OCI-LY3 (cell line): ENCODE measurements at regions not wholly inside any gene's neighbourhood (a gene's known extent, or its start where the extent isn't known, plus 50 kb on each side); places are given as distances from the start of the nearest gene placed in this dataset.
A peak's percentile ranks its signal among the peaks of the same experiment; 100 is the strongest.

Source experiments
- H2AFZ ChIP-seq: fragments of 200-600, 300-600 bp; shearing (Covaris generic); 2 replicates; pipeline ENCODE4 v1.6.0; 2014; ENCODE audit warnings: antibody characterized with exemption, low read depth, low read length
- H3K27ac ChIP-seq: fragments of 200-600, 300-600 bp; sonication (generic); 2 replicates; pipeline ENCODE4 v1.5.1; 2014; ENCODE audit warnings: mild to moderate bottlenecking, low read length, moderate library complexity, mixed read lengths
- H3K27me3 ChIP-seq: fragments of 200-600, 300-600 bp; sonication (generic); 2 replicates; pipeline ENCODE4 v1.6.1; 2014; ENCODE audit warnings: low read depth, low read length, mixed read lengths
- H3K36me3 ChIP-seq: fragments of 200-600, 300-600 bp; sonication (generic); replicated peaks from 2 replicates; pipeline ENCODE3; 2014; ENCODE audit warnings: low read depth, low read length, mixed read lengths
- H3K4me1 ChIP-seq: fragments of 300-600, 200-600 bp; sonication (generic); 2 replicates; pipeline ENCODE4 v1.6.1; 2014; ENCODE audit warnings: low read length, mixed read lengths
- H3K4me2 ChIP-seq: fragments of 200-600, 300-600 bp; sonication (generic); 2 replicates; pipeline ENCODE4 v1.6.1; 2014; ENCODE audit warnings: low read length, mixed read lengths
- H3K4me3 ChIP-seq: fragments of 300-600, 200-600 bp; sonication (generic); 2 replicates; pipeline ENCODE4 v1.5.1; 2014; ENCODE audit warnings: antibody characterized with exemption, mild to moderate bottlenecking, low read length, moderate library complexity
- H3K79me2 ChIP-seq: fragments of 300-600, 200-600 bp; shearing (Covaris generic); 2 replicates; pipeline ENCODE4 v1.6.1; 2014; ENCODE audit warnings: mild to moderate bottlenecking, low read length, mixed read lengths
- H3K9ac ChIP-seq: fragments of 300-600, 200-600 bp; shearing (Covaris generic); 2 replicates; pipeline ENCODE4 v1.6.0; 2014; ENCODE audit warnings: mild to moderate bottlenecking, low read length, moderate library complexity
- H3K9me3 ChIP-seq: fragments of 200-600, 300-600 bp; shearing (Covaris generic); 2 replicates; pipeline ENCODE4 v1.6.1; 2014; ENCODE audit warnings: low read length, mixed read lengths; ENCODE audit not compliant: insufficient read depth
- H4K20me1 ChIP-seq: fragments of 200-600, 300-600 bp; sonication (generic); 2 replicates; pipeline ENCODE4 v1.6.1; 2016; ENCODE audit warnings: low read length, mixed read lengths; ENCODE audit not compliant: insufficient read depth
- CTCF ChIP-seq: fragments of 200-600, 300-600 bp; sonication (generic); IDR thresholded peaks from 2 replicates; pipeline ENCODE4 v1.5.1; 2014; ENCODE audit warnings: antibody characterized with exemption, low read length, low read depth
- EZH2phosphoT487 ChIP-seq: fragments of 200-600 bp; shearing (Covaris generic); IDR thresholded peaks from 2 replicates; pipeline ENCODE4 v1.6.1; 2018; ENCODE audit warnings: antibody characterized with exemption, mixed run types, low read depth

- no peak overlapping the region for H3K27ac ChIP-seq
- H4K20me1 ChIP-seq, result no peaks in the 10 kb centered on the region
- no peak overlapping the region for H3K4me3 ChIP-seq
- H3K4me1 ChIP-seq, result peaks cover 13% of the 10 kb centered on the region
- no peaks in the 10 kb centered on the region for H3K9me3 ChIP-seq
- no peak overlapping the region for H3K9ac ChIP-seq
- H2AFZ ChIP-seq, result no peak overlapping the region
- no peaks in the 10 kb centered on the region for H3K36me3 ChIP-seq
- H3K4me2 ChIP-seq, result no peak overlapping the region
- no peaks in the 10 kb centered on the region for H3K79me2 ChIP-seq
- TF ChIP-seq EZH2phosphoT487 (no peak), CTCF (no peak)
- H3K27me3 ChIP-seq, result no peaks in the 10 kb centered on the region
These were observed 182.2 kb upstream of the RREB1 start for GRCh38 chr6:6925391-6926164.

DNA sequence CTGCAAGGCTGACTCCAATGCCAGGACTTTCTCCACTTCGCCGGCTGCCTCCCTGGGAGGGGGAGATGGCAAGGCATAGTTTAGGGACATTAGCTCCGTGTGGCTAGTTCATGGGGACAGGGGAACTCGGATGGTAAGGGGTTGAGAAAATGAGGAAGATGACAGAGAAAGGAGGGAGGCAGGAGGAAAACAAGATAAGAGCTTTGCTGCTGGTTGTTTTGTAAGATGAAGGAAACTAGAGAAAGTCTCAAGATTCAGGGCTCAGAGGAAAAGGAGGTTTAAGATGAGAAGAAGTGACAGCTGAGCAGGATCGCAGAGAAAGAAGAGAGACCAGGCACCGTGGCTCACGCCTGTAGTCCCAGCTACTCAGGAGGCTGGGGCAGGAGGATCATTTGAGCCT lies 180.9 kb upstream of the RREB1 start:
- TF ChIP-seq CTCF (no peak), EZH2phosphoT487 (no peak)

DNA sequence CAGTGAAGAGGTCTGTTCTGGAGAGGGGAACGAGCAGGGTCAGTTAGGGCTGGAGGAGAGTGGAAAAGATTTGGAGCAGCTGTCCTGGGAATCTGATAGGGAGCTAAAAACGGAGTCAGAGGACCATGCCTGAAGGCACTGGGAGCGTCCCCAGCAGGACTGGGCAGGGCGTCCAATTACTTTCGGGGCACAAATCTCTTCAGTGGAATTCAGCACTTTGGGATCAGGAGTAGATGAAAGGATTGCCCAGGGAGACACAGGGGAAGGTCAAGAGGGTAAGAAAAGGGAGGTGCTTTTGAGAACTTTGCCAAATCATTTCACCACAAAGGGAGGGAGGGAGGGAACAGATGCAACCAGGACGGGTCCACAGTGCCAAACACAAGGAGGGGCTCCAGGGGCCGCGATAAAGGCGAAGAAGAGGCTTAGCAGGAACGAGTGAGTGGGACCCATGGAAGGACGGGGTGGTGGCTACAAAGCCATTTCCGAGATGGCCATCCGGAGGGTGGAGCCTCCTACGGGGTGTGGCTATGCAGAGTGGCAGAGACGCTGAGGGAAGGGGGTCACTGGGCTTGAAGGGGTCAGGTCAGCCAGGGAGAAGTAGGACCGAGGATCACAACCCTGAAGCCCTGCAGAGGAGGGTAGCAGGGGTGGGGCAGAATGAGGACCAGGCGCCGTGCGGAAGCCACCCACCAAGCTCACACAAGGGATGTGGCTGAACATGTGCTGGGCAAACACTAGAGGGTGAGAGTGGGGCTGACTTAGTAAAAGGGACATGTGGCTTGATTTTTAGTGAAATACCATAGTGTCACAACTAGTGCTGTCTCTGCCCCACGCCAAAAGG lies 180.0 kb upstream of the RREB1 start:
- Histone ChIP-seq H2AFZ (peak overlapping the region; percentile 87), H3K9ac (peak overlapping the region; percentile 56; the same call in 1 of the 2 replicates), H3K36me3 (no peaks in the 10 kb centered on the region), H3K79me2 (no peaks in the 10 kb centered on the region), H3K4me3 (peak overlapping the region; percentile 77), H3K27me3 (no peaks in the 10 kb centered on the region), H3K4me1 (peaks cover 30% of the 10 kb centered on the region), H4K20me1 (no peaks in the 10 kb centered on the region), H3K27ac (no peak overlapping the region), H3K4me2 (peak overlapping the region; percentile 81), H3K9me3 (no peaks in the 10 kb centered on the region)
- no peak for TF ChIP-seq EZH2phosphoT487
- peak; percentile 38 for TF ChIP-seq CTCF

More for the DNA sequence above, 180.9 kb upstream of the RREB1 start:
- no peaks in the 10 kb centered on the region for H3K36me3 ChIP-seq
- no peak overlapping the region for H3K4me3 ChIP-seq
- H3K4me2 ChIP-seq, result no peak overlapping the region
- H3K9ac ChIP-seq, result no peak overlapping the region
- no peaks in the 10 kb centered on the region for H3K9me3 ChIP-seq
- H3K79me2 ChIP-seq, result no peaks in the 10 kb centered on the region
- H2AFZ ChIP-seq, result no peak overlapping the region
- peaks cover 26% of the 10 kb centered on the region for H3K4me1 ChIP-seq
- no peaks in the 10 kb centered on the region for H4K20me1 ChIP-seq
- H3K27ac ChIP-seq, result no peak overlapping the region
- no peaks in the 10 kb centered on the region for H3K27me3 ChIP-seq

- no peak overlapping the region for H3K4me3 ChIP-seq
- H4K20me1 ChIP-seq, result no peaks in the 10 kb centered on the region
- TF ChIP-seq EZH2phosphoT487 (no peak), CTCF (no peak)
- H3K27me3 ChIP-seq, result no peaks in the 10 kb centered on the region
- no peak overlapping the region for H2AFZ ChIP-seq
- no peaks in the 10 kb centered on the region for H3K9me3 ChIP-seq
- H3K79me2 ChIP-seq, result no peaks in the 10 kb centered on the region
- H3K9ac ChIP-seq, result no peak overlapping the region
- no peak overlapping the region for H3K4me2 ChIP-seq
- H3K27ac ChIP-seq, result no peak overlapping the region
- H3K36me3 ChIP-seq, result no peaks in the 10 kb centered on the region
- peaks cover 38% of the 10 kb centered on the region for H3K4me1 ChIP-seq
These were observed 177.4 kb upstream of the RREB1 start for GRCh38 chr6:6930223-6930880.
